ENCODE measurements at regions not wholly inside any gene's neighbourhood (a gene's known extent, or its start where the extent isn't known, plus 50 kb on each side); places are given as distances from the start of the nearest gene placed in this dataset.

- Histone ChIP-seq H3K9ac (ENCODE audit: low read depth, low read length) (no peak overlapping the region), H3K4me3 (ENCODE audit: low read length) (no peak overlapping the region), H3K4me1 (ENCODE audit: insufficient read depth, low read length) (no peaks in the 10 kb centered on the region), H3K9me3 (ENCODE audit: insufficient read depth, low read depth, low read length) (no peaks in the 10 kb centered on the region), H3K27ac (ENCODE audit: low read length) (no peak overlapping the region), H3K27me3 (ENCODE audit: insufficient read depth, low read length) (no peaks in the 10 kb centered on the region), H3K36me3 (ENCODE audit: insufficient read depth, low read depth, low read length) (no peaks in the 10 kb centered on the region)
Observed at GRCh38 chr2:194954218-194954617, 702.8 kb upstream of the SLC39A10 start.

DNA sequence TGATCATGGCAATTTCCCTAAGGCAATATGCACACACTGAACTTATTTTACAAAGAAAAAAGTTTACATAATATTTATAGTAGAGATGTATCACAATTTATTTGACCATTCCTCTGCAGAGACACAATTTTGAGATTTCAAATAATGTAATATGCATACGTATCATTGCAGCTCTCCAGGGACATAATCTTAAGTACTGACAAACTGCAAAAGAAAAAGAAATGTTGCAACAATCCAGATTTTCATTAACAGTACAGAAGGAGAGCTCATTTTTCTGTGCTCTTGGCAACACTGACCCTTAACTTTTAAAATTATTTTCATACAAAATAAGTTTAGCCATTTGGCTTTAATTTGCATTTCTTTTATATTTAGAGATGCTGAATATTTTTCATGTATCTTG, 710.2 kb upstream of the SLC39A10 start:
- Histone ChIP-seq H3K36me3 (ENCODE audit: insufficient read depth, low read depth, low read length) (no peaks in the 10 kb centered on the region), H3K4me1 (ENCODE audit: insufficient read depth, low read length) (no peaks in the 10 kb centered on the region), H3K9ac (ENCODE audit: low read depth, low read length) (no peak overlapping the region), H3K27ac (ENCODE audit: low read length) (no peak overlapping the region), H3K4me3 (ENCODE audit: low read length) (no peak overlapping the region), H3K27me3 (ENCODE audit: insufficient read depth, low read length) (no peaks in the 10 kb centered on the region), H3K9me3 (ENCODE audit: insufficient read depth, low read depth, low read length) (no peaks in the 10 kb centered on the region)

- Histone ChIP-seq H3K9ac (ENCODE audit: low read depth, low read length) (no peak overlapping the region), H3K9me3 (ENCODE audit: insufficient read depth, low read depth, low read length) (no peaks in the 10 kb centered on the region), H3K4me1 (ENCODE audit: insufficient read depth, low read length) (no peaks in the 10 kb centered on the region), H3K27me3 (ENCODE audit: insufficient read depth, low read length) (no peaks in the 10 kb centered on the region), H3K27ac (ENCODE audit: low read length) (no peak overlapping the region), H3K36me3 (ENCODE audit: insufficient read depth, low read depth, low read length) (no peaks in the 10 kb centered on the region), H3K4me3 (ENCODE audit: low read length) (no peak overlapping the region)
Observed at GRCh38 chr2:194938066-194938465, 719.0 kb upstream of the SLC39A10 start.

- Histone ChIP-seq H3K27ac (ENCODE audit: low read length) (no peak overlapping the region), H3K9ac (ENCODE audit: low read depth, low read length) (no peak overlapping the region), H3K36me3 (ENCODE audit: insufficient read depth, low read depth, low read length) (no peaks in the 10 kb centered on the region), H3K4me1 (ENCODE audit: insufficient read depth, low read length) (no peaks in the 10 kb centered on the region), H3K27me3 (ENCODE audit: insufficient read depth, low read length) (no peaks in the 10 kb centered on the region), H3K4me3 (ENCODE audit: low read length) (no peak overlapping the region), H3K9me3 (ENCODE audit: insufficient read depth, low read depth, low read length) (no peaks in the 10 kb centered on the region)
Observed at GRCh38 chr2:194927489-194927888, 729.5 kb upstream of the SLC39A10 start.

DNA sequence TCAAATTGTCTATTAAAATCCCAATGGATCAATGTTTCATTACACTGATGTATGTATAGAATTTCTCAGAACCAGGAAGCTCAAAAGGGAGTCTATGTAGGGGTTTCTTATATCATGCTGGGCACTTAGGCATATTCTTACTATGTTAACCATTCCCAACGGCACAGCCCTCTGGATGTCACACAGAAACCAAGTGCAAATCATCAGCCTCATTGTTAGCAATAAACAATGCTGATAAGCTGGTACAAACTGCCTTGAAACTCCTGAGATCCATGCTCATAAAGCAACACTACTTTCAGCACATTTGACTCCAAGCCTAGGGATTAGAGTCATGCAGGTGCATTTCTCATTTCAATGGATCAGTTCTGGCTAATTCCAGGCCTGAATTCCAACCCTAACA, 730.2 kb upstream of the SLC39A10 start:
- Histone ChIP-seq H3K4me1 (ENCODE audit: insufficient read depth, low read length) (no peaks in the 10 kb centered on the region), H3K9ac (ENCODE audit: low read depth, low read length) (no peak overlapping the region), H3K27me3 (ENCODE audit: insufficient read depth, low read length) (no peaks in the 10 kb centered on the region), H3K9me3 (ENCODE audit: insufficient read depth, low read depth, low read length) (no peaks in the 10 kb centered on the region), H3K27ac (ENCODE audit: low read length) (no peak overlapping the region), H3K4me3 (ENCODE audit: low read length) (no peak overlapping the region), H3K36me3 (ENCODE audit: insufficient read depth, low read depth, low read length) (no peaks in the 10 kb centered on the region)

GRCh38 chr2:194925742-194926141, 731.3 kb upstream of the SLC39A10 start:
- no peaks in the 10 kb centered on the region for H3K9me3 ChIP-seq (ENCODE audit: insufficient read depth, low read depth, low read length)
- H3K36me3 ChIP-seq (ENCODE audit: insufficient read depth, low read depth, low read length), result no peaks in the 10 kb centered on the region
- H3K27ac ChIP-seq (ENCODE audit: low read length), result no peak overlapping the region
- H3K4me1 ChIP-seq (ENCODE audit: insufficient read depth, low read length), result no peaks in the 10 kb centered on the region
- H3K27me3 ChIP-seq (ENCODE audit: insufficient read depth, low read length), result no peaks in the 10 kb centered on the region
- no peak overlapping the region for H3K9ac ChIP-seq (ENCODE audit: low read depth, low read length)
- no peak overlapping the region for H3K4me3 ChIP-seq (ENCODE audit: low read length)

DNA sequence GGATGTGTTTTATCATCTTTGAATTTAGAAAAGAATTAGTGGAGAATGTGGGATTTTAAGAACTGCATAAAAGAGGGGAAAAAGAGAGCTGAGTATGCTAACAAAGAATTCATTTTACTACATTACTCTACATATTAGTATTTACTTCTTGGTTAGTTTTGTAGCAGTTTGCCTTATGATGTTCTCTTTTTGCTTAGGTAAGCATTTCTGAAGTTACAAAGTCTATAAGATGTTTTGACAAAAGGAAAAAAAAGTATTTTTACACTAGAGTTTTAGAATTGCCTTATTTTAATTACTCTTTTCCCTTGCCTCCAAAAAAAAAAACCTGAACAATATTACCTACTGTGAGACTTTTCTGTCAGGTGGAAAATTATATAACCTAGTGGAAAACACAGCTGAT, 739.5 kb upstream of the SLC39A10 start:
- H3K9ac ChIP-seq (ENCODE audit: low read depth, low read length), result no peak overlapping the region
- H3K9me3 ChIP-seq (ENCODE audit: insufficient read depth, low read depth, low read length), result no peaks in the 10 kb centered on the region
- H3K4me1 ChIP-seq (ENCODE audit: insufficient read depth, low read length), result no peaks in the 10 kb centered on the region
- H3K27ac ChIP-seq (ENCODE audit: low read length), result no peak overlapping the region
- no peaks in the 10 kb centered on the region for H3K27me3 ChIP-seq (ENCODE audit: insufficient read depth, low read length)
- no peaks in the 10 kb centered on the region for H3K36me3 ChIP-seq (ENCODE audit: insufficient read depth, low read depth, low read length)
- no peak overlapping the region for H3K4me3 ChIP-seq (ENCODE audit: low read length)

DNA sequence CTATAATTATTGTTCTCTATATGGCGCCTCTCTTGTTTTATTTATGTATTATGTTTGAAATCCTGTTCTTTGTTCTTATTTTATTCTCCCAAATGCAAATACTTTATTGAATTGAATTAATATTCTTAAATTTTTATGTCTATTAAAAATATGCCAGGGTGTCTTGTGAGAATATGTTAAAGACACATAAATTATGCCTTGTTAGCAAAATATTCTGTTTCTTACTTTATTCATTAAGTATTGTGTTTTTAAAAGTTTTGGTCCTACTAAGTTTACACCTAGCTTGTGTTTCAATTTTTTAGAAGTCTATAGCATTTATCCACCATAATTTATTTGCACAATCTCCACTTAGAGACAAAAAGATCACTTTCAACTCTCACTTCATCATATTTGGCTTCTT, 741.5 kb upstream of the SLC39A10 start:
- Histone ChIP-seq H3K36me3 (ENCODE audit: insufficient read depth, low read depth, low read length) (no peaks in the 10 kb centered on the region), H3K4me3 (ENCODE audit: low read length) (no peak overlapping the region), H3K27ac (ENCODE audit: low read length) (no peak overlapping the region), H3K9ac (ENCODE audit: low read depth, low read length) (no peak overlapping the region), H3K9me3 (ENCODE audit: insufficient read depth, low read depth, low read length) (no peaks in the 10 kb centered on the region), H3K27me3 (ENCODE audit: insufficient read depth, low read length) (no peaks in the 10 kb centered on the region), H3K4me1 (ENCODE audit: insufficient read depth, low read length) (no peaks in the 10 kb centered on the region)

DNA sequence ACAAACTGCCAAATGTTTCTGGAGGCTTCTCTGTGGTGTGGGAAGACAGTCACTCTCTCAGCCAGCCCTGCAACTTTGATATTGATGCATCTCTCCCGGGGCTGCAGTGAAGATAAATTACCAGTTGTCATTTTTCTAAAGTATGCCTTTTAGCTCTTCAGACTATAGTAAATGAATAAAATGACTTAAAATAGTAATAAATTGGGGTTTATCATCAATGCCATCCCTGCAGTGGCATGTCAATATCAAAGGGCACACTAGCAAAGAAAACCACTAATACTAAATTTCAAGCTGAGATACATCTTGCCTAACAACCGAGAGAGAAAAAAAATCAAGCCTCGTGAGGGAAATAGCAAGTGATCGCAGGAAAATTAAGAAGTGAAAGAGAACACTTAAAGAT, 749.5 kb upstream of the SLC39A10 start:
- no peaks in the 10 kb centered on the region for H3K9me3 ChIP-seq (ENCODE audit: insufficient read depth, low read depth, low read length)
- H3K27me3 ChIP-seq (ENCODE audit: insufficient read depth, low read length), result no peaks in the 10 kb centered on the region
- H3K4me3 ChIP-seq (ENCODE audit: low read length), result no peak overlapping the region
- no peak overlapping the region for H3K9ac ChIP-seq (ENCODE audit: low read depth, low read length)
- H3K36me3 ChIP-seq (ENCODE audit: insufficient read depth, low read depth, low read length), result no peaks in the 10 kb centered on the region
- no peak overlapping the region for H3K27ac ChIP-seq (ENCODE audit: low read length)
- no peaks in the 10 kb centered on the region for H3K4me1 ChIP-seq (ENCODE audit: insufficient read depth, low read length)

GRCh38 chr2:194896871-194897270, 760.2 kb upstream of the SLC39A10 start:
- no peak overlapping the region for H3K9ac ChIP-seq (ENCODE audit: low read depth, low read length)
- no peaks in the 10 kb centered on the region for H3K27me3 ChIP-seq (ENCODE audit: insufficient read depth, low read length)
- no peak overlapping the region for H3K4me3 ChIP-seq (ENCODE audit: low read length)
- H3K36me3 ChIP-seq (ENCODE audit: insufficient read depth, low read depth, low read length), result no peaks in the 10 kb centered on the region
- no peaks in the 10 kb centered on the region for H3K9me3 ChIP-seq (ENCODE audit: insufficient read depth, low read depth, low read length)
- no peak overlapping the region for H3K27ac ChIP-seq (ENCODE audit: low read length)
- H3K4me1 ChIP-seq (ENCODE audit: insufficient read depth, low read length), result no peaks in the 10 kb centered on the region

GRCh38 chr2:194883711-194884110, 773.3 kb upstream of the SLC39A10 start:
- Histone ChIP-seq H3K4me1 (ENCODE audit: insufficient read depth, low read length) (no peaks in the 10 kb centered on the region), H3K9ac (ENCODE audit: low read depth, low read length) (no peak overlapping the region), H3K9me3 (ENCODE audit: insufficient read depth, low read depth, low read length) (no peaks in the 10 kb centered on the region), H3K27ac (ENCODE audit: low read length) (no peak overlapping the region), H3K36me3 (ENCODE audit: insufficient read depth, low read depth, low read length) (no peaks in the 10 kb centered on the region), H3K27me3 (ENCODE audit: insufficient read depth, low read length) (no peaks in the 10 kb centered on the region), H3K4me3 (ENCODE audit: low read length) (no peak overlapping the region)

DNA sequence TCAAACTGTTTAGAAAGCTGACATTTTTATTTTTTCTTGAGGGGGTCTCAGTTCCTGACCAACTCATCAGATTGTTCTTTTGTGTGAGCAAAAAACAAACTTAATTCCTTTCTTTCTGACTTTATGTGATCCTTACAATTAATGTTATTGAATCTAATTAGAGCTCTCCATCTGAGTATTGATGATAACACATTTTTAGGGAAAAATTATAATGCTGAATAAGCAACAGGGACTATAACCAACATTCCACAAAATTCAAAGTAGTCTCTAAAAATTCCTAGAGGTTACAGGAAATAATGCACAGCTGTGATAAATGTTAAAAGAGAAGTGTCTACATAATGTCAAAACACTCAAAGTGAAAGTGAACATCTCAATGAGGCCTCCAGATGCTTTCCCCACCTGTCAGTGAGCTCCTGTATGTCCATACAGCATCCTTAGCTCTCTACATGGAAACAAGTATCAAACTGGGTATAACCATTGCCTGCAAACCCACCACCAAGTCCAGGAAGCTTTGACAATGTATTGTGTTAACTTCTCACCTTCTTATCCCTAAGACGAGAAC, 786.0 kb upstream of the SLC39A10 start:
- H3K4me3 ChIP-seq (ENCODE audit: low read length), result no peak overlapping the region
- no peak overlapping the region for H3K9ac ChIP-seq (ENCODE audit: low read depth, low read length)
- H3K27ac ChIP-seq (ENCODE audit: low read length), result no peak overlapping the region
- no peaks in the 10 kb centered on the region for H3K36me3 ChIP-seq (ENCODE audit: insufficient read depth, low read depth, low read length)
- H3K4me1 ChIP-seq (ENCODE audit: insufficient read depth, low read length), result no peaks in the 10 kb centered on the region; the same call in 1 of the 2 replicates
- no peaks in the 10 kb centered on the region for H3K9me3 ChIP-seq (ENCODE audit: insufficient read depth, low read depth, low read length)
- H3K27me3 ChIP-seq (ENCODE audit: insufficient read depth, low read length), result no peaks in the 10 kb centered on the region

GRCh38 chr2:194867328-194867727, 789.7 kb upstream of the SLC39A10 start:
- Histone ChIP-seq H3K4me1 (ENCODE audit: insufficient read depth, low read length) (no peaks in the 10 kb centered on the region; the same call in 1 of the 2 replicates), H3K36me3 (ENCODE audit: insufficient read depth, low read depth, low read length) (no peaks in the 10 kb centered on the region), H3K9me3 (ENCODE audit: insufficient read depth, low read depth, low read length) (no peaks in the 10 kb centered on the region), H3K9ac (ENCODE audit: low read depth, low read length) (no peak overlapping the region), H3K4me3 (ENCODE audit: low read length) (no peak overlapping the region), H3K27me3 (ENCODE audit: insufficient read depth, low read length) (no peaks in the 10 kb centered on the region), H3K27ac (ENCODE audit: low read length) (no peak overlapping the region)

Measured in iPS-20b (cell line).